ENCODE measurements at regions not wholly inside any gene's neighbourhood (a gene's known extent, or its start where the extent isn't known, plus 50 kb on each side); places are given as distances from the start of the nearest gene placed in this dataset.
"Not testable (repeated sequence)": the region's sequence is repeated elsewhere in the genome, so short reads cannot be mapped to it uniquely, and the experiment has no call there.

- not testable (repeated sequence) for TF ChIP-seq TARDBP, SP1, FOXK2 (IDR thresholded peaks at IDR 0.05)
Observed at GRCh38 chr6:86392850-86393249, 544.5 kb upstream of the HTR1E start.

Data from HEK293T (cell line).